T1000 (cell line): ENCODE measurements at regions not wholly inside any gene's neighbourhood (a gene's known extent, or its start where the extent isn't known, plus 50 kb on each side); places are given as distances from the start of the nearest gene placed in this dataset.
A peak's percentile ranks its signal among the peaks of the same experiment; 100 is the strongest.

Experiments used
- DNase-seq: peaks from one replicate; lab custom pipeline; 2025; ENCODE audit warnings: mixed read lengths; lab: John Stamatoyannopoulos, UW

DNA sequence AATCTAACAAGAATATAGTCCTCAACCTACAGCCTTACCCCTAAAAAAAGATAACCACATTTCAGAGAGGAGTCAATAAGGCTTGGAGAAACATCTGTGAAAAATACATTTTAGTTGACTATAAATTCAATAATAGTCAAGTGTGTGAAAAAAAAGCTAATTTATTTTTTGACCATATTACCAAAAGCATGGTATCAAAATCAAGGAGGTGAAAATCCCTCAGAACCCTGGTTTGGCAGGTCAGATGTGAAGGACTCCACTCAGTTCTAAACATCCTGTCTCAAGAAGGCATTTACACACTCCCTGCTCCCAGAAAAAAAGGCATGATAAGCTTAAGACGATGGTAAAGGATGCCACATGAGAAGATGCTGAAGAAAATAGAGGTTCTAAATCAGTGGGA is 745.1 kb upstream of the TENM3 start:
- no peak for DNase-seq

DNA sequence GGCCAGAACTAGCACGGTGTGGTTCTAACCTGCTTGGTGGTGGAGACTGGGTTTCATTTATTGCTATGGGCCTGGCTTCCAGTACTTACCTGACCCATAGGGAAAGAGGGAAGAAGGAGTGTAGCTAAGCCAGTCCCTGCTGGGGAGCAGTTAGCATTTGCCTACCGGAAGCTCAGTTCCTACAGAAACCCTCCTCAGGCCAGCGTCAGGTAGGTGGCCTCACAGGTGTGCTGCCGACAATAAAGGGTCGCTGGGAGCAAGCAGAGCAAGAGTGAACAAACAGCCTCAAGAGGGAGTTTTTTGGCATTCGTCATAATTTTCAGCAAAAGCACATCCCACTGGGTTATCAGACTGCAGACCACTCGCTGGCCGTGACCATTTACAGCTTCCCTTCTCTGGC is 740.6 kb upstream of the TENM3 start:
- no peak for DNase-seq

DNA sequence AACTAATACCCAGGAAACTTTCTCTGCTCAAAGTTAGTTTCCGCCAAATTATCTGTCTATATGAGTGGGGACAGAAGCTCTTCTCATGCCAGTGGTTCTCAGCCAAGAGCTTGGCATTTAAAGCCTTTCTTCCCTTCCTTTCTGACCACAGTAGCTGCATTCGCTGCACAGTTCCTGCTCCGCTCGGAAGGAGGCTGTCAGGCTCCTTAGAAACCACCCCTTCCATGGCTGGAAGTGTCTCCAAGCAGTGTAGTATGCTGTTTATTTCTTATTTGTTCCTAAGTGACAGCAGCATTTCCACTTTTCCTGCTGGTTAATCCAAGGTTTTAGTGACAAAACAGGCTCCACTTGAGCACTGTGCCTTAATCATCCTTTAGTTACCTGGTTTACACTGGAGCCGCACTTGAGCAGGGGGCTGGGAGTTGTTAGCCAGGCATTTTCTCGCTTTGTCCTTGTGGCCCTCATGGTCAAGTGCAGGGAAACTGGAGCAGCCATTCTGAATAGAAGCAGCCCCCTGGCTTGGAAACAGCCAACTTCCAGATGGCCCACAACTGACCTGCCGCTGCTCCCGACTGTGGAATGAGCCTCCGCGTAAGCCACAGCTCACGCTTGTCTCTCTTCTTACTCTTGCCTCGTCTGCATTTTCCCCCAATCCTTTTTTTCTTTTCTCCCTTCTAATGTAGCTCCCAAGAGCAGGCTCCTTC is 739.4 kb upstream of the TENM3 start:
- no peak for DNase-seq

GRCh38 chr4:181504924-181505323 is 738.3 kb upstream of the TENM3 start:
- DNase-seq, result no peak

DNA sequence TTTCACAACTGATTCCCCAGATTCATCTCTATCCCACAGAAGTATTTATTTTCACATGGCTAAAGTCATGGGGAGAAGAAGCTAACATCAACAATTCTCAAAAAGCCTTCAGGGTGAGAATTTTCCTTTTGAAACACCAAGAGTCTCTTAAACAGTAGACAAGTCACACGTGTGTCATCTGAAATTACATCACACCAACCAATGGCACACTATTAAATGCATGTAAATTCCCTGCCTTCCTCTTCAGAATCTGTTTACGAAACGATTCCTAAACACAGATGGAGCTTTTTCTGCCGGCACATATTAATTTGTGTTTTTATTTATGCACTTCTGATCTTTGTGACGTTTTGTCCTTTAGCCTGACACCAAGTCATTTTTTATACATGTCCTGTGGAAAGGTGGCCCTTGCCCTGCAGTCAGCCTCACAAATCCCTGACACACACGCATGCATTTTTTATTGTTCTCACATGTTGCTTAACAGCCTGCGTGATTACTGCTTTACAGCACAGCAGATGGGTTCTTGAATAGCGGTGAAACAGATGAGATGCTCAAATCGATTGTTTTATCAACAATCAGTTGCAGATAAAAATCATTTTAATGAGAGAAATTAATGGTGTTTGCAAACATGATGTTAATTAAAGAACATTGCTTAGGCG is 735.9 kb upstream of the TENM3 start:
- DNase-seq, result no peak

DNA sequence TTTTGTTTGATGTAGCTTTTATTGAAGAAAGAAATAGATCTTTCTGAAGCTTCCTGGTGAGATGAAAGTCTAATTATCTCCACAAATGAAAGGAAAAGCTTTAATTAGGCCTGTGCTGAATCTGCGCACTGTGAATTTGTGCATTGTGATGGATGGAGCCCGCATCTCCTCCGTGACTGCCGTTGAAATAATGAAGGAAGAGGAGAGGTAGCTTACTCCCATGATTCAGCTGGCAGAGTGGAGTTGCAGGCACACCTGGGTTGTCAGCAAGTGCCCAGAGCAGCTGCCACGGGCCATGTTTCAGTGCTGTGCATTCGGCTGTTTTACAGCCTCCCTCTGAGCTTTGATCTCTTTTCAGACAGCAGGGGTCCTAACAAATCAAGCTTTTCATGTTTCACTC is 735.3 kb upstream of the TENM3 start:
- no peak for DNase-seq

DNA sequence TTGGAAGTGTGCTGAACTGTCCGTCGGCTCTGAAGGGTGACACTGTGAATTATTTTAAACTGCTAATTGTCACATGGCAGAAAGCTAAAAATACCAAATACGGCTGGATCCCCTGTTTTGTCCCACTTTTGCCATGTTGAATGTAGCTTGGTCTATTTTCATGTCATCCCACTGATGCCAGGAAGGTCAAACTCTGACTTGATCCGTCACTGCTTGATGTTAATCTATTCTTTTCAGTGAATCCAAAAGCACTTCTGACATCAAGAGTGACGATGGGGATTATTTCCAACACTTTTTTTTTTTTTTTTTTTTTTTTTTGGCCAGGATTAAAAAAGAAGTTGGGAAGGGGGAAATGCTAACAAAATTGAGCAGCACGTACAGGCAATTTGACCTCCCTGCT is 734.6 kb upstream of the TENM3 start:
- DNase-seq, result no peak

DNA sequence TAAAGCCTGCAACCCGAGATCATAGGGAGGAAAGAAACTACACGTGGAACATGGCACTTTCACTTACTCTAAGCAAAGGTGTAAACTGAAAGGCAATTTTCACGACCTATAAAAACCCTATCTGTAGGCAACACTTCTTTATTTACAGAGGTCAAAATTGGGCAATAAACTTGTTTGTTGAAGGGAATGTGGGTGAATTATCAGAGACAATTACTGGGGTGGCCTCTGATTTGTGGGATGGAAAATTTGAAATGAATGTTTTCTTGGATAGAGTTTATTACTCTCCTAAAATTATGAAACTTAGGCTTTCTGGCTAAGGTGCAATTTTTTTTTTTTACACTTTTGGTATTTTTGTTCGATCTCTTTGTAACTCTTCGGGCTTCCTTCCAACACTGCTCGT is 734.1 kb upstream of the TENM3 start:
- no peak for DNase-seq

- DNase-seq, result no peak
Measured at GRCh38 chr4:181517491-181517890, 725.7 kb upstream of the TENM3 start.

GRCh38 chr4:181520790-181521189 is 722.4 kb upstream of the TENM3 start:
- no peak for DNase-seq

DNA sequence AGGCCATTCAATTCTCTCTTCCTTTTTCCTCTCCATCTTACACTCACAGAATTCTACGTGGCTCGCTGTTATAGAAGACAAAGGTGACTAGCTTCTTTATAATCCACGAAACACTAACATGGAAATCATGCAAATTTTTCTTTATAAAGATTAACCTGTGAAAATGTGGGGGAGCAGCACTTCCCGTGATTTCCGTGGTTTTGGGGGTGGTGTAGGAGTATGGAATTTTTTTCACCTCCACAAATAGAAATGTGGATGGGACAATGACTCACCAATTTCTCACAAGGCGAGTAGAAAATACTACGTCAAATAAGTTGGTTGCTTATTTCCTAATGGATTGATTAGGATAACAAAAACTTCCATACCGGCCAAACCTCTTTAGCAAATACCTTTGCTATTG is 719.2 kb upstream of the TENM3 start:
- DNase-seq, result no peak

DNA sequence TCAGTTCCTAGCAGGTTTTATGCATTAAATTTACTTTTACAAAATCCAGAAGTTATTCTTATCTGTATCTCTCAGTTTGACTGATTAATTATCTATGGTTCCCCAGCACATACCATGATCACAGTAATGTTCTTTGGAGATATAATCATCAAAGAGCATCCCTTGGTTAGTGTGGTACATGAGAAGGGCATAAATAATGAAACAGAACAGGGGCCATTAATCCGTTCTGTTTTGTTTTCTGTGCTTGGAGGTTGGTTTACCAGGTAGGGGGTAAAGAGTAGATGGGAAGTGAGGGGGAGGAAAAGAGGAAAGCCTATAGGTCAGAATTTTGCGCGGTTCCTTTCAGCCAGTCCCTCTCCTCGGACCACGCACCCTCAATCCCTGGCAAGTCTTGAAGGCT is 718.7 kb upstream of the TENM3 start:
- no peak for DNase-seq

GRCh38 chr4:181525634-181526033 is 717.6 kb upstream of the TENM3 start:
- DNase-seq, result no peak

DNA sequence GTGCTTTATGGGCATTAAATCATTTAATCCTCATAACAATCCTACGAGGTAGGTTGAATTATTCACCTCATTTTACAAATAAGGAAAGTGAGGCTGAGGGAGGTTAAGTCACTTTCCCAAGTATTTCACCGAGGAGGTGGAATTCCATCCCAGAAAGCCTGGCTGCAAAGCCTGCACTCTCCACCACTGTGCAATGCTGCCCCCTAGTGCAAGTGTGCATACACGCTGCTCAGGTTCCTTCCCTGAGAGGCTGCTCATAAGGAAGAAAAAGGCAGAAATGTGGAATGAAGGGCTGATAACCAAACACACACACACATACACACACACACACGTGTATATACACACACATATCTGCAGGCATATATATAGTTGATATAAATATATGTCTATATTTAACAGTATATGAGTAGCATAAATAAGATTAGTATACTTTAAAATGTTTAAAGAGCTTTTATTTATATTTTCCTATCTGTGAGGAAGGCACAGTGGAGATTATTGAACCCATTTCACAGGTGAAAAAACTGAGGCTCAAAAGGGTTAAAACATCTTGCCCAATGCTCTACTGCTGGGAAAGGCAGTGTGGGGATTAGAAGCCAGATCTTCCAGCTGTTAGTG is 714.5 kb upstream of the TENM3 start:
- peak; percentile 4 for DNase-seq

GRCh38 chr4:181529537-181529936 is 713.7 kb upstream of the TENM3 start:
- DNase-seq, result no peak

DNA sequence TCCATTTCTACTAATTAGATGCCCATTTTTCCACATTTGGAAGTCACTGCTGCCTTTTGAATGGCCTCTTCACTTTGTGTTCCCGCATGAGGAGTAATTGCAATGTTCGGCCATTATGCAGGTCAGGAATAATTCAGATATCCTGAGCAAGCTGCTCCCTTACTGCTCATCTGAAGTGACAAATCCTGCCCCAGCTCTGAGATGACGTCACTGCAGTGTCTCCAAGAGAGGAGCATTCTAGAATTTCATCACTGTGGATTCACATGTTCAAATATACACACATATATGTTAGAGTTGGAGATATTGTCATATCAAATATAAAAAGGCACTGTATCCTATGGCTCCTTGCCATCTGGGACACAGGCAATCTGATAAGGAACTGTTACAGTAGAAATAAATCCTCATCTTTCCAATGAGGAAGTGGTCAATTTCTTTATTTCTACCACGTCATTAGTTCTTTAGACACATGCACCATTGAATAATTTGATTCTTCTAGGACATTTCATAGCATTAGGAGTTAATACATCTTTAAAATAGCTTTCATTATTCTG is 706.9 kb upstream of the TENM3 start:
- DNase-seq, result no peak

GRCh38 chr4:181536811-181537434 is 706.3 kb upstream of the TENM3 start:
- no peak for DNase-seq

- DNase-seq, result no peak
Measured at GRCh38 chr4:181538431-181538830, 704.8 kb upstream of the TENM3 start.

- no peak for DNase-seq
Measured at GRCh38 chr4:181541396-181541795, 701.8 kb upstream of the TENM3 start.

- peak; percentile 19 for DNase-seq
Measured at GRCh38 chr4:181548873-181549575, 694.2 kb upstream of the TENM3 start.

DNA sequence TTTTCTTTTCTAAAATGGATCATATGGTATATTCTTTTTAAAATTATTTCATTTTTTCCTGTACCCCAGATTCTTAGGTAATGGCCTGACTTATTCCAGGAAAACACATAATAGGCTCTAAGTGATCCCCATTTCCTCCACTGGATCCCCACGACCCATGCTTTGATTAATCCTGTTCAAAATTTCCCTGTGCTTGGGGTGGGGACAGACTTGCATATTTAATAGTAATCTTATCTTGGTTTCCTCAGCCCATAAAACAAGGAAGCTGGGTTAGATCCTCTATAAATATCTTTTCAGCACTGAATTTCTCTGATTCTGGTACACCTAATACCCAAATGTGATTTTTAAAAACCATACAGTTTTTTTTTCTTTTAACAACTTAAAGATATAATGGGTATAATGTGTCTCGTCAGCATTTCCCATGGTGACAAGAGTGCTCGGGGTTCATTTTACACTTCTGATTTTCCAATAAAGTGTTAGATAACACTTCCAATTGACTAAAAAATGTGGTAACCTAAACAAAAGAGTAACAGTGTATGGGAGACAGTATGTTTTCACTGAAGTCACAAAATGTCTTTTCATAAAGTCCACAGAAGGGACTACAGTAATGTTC is 693.5 kb upstream of the TENM3 start:
- no peak for DNase-seq

DNA sequence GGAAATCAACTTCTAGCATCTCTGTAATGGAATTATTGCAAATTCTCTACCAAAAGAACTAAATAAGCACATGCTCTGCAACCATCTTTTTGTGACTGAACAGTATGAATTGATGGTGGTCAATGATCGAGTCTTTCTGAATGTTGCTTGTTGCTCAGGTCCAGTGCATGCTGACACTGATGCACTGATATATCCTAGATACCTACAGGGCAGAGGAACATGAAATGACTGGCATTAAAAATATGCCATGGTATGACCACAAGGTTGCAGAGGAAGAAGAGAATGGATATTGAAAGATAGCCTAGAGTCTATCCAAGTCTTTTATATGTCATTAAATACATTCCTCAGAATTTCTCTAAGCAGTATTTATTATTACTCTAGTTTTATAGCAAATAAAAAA is 692.8 kb upstream of the TENM3 start:
- no peak for DNase-seq
